Sciatic nerve (tissue), 2 donors: ENCODE measurements at regions not wholly inside any gene's neighbourhood (a gene's known extent, or its start where the extent isn't known, plus 50 kb on each side); places are given as distances from the start of the nearest gene placed in this dataset.
A peak's percentile ranks its signal among the peaks of the same experiment; 100 is the strongest.

Experiments
- ATAC-seq: fragments of 200-7000 bp; cut with Tn5 transposase; one replicate; pipeline ENCODE4 v1.9.1; 2020; ENCODE audit warnings: mild to moderate bottlenecking, moderate library complexity
- DNase-seq: peaks from one replicate; pipeline ENCODE4 v3.0.0-alpha.2; 2020; ENCODE audit warnings: low spot score
- intact Hi-C: fragments of 100-400 bp; cut with DNase I; formaldehyde crosslinking; loops from one replicate; pipeline ENCODE4 v1.14.2; 2022
- donor health status: DM: no; HTN: no; CAD: no.
- donor health status: DM: no; HTN: no; CAD: no.

- intact Hi-C loops = no loop called here
- DNase-seq = no peak
- no peak for ATAC-seq
Observed at GRCh38 chr2:49288902-49289700, 134.8 kb upstream of the FSHR start.

DNA sequence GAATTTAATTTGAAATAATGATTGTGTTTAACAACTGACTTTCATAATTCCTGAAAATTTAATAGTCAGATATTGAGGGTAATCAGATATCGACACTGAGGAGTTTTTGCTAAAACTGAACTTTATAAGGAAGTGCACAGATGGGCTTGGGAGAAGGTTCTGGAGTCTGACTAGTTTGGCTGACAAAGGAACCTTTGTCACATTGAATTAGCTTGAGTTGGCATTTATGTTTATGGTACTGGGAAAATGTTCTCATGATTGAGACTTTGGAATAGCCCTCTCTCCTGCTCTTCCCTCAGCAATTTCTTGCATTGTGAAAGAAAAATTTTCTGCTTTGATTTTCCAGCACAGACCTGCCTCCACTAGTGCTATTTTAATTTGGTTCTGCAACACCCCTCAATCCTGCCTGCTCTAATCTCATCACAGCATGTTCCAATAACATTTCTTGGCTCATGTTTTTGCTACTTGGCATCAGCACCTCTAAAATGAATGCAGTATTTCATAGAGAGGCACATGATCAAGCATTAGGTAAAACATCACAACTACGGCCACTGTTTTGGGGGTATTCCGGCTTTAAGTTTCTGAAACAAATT lies 133.9 kb upstream of the FSHR start:
- peak; percentile 15 for ATAC-seq
- no peak for DNase-seq
- intact Hi-C loops = no loop called here

- ATAC-seq (no peak), DNase-seq (no peak)
- intact Hi-C loops = no loop called here
Observed at GRCh38 chr2:49286726-49287125, 132.4 kb upstream of the FSHR start.

DNA sequence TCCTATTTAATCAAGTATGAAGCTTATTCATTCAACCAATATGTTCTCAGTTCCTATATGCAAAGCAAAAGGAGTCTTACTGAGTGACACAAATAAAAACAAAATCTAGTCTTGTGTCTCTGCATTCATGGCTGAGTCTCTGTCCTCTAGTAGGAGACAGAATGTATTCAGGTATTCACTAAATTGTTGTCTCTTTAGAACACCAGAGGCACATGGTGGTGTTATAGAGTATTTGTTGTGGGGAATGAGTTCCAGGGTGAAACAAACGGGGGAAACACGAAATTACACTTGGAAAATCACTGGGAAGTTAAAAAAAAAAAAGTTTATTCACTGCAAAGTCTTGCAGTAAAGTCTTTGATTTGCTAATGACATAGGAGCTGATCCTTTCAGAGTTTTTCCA lies 131.7 kb upstream of the FSHR start:
- intact Hi-C loops = no loop called here
- no peak for ATAC-seq

DNA sequence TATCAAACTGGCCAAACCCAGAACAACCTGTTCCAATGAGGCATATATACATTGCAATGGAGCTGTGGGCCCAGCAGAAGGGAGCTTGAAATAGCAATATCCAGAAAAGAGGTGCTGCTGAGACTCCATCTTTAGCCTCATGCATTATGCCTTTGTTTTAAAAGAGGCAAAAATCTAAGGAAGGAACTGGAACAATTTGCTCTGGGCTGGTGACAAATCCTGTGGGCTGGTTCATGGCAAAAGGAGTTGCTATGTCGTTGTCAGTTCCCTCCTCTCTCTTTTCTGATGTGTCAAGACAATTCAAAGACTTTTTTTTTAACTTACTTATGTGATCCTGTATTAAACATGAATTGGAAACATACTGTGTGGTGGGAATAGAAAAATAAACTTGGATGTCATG lies 124.2 kb upstream of the FSHR start:
- DNase-seq (no peak), ATAC-seq (no peak)
- intact Hi-C loops = no loop called here

More for the DNA sequence above, 131.7 kb upstream of the FSHR start:
- DNase-seq = no peak

DNA sequence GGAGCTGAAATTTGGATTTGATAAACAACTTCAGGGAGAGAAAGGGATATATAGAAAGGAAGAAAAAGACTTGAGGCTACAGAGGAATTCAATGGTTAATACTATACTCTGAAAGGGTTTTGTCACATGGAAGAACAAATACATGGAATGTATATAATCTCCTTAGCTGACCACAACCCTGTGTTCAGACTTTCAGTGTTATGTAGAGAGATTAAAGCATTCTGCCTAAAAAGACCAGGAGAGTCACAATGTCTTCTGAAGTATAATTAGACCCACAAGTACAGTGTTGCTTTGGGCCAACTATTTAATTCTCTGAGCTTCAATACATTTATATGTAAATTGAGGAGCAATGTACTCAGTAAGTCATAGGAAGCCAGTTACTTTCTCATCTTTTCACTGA lies 123.8 kb upstream of the FSHR start:
- DNase-seq (no peak), ATAC-seq (no peak)
- intact Hi-C loops = no loop called here

GRCh38 chr2:49271060-49271606 lies 116.8 kb upstream of the FSHR start:
- intact Hi-C loops = no loop called here
- ATAC-seq (no peak), DNase-seq (no peak)

DNA sequence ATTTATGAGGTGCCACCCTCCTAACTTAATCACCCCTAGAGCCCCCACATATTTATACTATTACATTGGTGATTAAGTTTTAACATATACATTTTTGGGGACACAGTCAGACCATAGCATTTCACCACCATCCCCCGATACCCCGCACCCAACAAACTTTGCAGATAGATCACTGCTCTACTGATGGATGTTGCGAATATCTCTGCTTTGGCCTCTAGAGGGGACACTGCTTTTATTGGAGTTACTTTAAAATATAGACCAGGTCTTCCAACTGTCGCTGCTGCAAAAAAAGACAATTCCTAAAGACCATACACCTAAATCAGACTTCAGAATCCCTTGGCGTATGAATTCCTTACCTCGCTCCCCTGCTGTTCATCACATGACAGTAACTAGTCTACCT lies 115.8 kb upstream of the FSHR start:
- ATAC-seq = no peak
- DNase-seq = no peak
- intact Hi-C loops = no loop called here

GRCh38 chr2:49265471-49265870 lies 111.2 kb upstream of the FSHR start:
- intact Hi-C loops = no loop called here
- ATAC-seq = no peak
- DNase-seq = no peak

DNA sequence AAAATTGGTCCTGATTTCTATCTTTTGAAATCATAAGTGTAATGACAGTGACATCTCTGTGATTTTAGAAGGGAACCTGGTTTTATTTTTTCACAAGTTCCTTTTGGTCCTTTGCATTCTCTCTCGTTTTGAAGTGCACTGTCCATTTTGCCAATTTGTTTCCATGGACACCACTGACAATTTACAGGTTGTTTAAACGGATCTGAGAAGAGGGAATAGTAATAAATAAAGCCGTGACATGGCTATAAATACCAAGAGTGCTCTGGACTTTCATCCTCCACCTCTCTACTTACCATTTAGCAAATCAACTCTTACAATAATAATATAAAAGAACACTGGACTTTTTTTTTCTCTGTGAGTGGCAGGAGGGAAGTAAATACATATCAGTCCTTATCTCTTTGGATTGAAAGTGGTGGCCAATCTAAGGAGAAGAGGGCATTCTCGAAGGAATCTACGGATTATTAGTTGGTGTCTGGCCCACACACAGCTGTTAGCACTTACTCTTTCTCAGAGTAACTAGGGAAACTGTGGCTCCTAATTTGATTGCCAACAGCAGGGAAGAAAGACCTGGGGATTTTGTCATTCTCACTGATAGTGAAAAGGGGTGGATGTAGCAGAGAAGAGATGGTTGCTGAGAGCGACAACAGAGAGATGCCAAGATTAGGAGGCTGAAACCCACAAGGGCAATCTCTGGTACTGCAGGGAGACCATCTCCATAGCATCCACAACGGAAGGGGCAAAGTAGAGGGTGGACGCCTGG lies 108.7 kb upstream of the FSHR start:
- intact Hi-C loops = no loop called here
- DNase-seq (no peak), ATAC-seq (no peak)

GRCh38 chr2:49261781-49262180 lies 107.5 kb upstream of the FSHR start:
- DNase-seq (no peak), ATAC-seq (no peak)
- intact Hi-C loops = no loop called here

DNA sequence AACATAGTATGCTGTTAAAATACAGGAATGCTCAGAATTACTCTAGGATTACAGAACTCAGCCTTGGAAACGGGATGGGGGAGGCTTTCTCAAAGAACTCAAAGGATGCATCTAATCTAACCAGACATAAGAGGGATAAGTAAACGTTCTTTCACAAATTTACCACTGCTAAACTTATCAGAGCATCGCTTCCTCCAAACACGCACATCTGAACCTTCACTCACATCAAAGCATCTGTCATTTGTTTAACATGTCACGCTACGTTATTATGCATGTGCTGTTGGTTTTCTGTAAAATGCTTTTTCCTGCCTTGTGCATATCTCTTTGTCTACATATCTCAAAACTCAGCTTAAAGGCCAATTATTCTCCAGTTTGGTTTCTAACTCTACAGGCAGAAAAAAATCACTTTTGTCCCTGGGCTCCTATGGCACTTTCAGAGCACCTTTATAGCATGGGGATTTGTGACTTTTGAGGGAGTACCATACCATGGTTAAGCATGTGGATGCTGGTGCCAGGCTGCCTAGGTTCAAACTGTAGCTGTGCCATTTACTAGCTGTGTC lies 106.7 kb upstream of the FSHR start:
- no peak for ATAC-seq
- intact Hi-C loops = no loop called here
- DNase-seq = no peak

DNA sequence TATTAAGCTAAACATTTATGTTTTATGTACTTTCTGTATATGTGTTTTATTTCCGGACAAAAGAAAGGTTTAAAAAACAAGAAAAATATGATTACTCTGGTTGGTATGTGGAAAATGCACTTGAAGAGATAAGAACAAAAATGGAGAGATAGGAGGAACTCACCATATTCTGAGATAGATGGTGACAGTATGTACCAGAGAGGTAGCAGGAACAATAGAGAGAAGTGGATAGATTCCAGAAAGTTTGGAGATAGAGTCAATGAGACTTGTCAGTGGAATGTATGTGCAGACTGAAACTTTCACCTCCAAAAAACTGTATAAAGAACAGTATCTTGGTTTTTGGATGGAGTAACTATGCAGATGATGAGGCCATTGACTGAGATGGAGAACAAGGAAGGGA lies 105.6 kb upstream of the FSHR start:
- ATAC-seq = no peak
- intact Hi-C loops = no loop called here
- no peak for DNase-seq

GRCh38 chr2:49255409-49255971 lies 101.2 kb upstream of the FSHR start:
- no peak for DNase-seq
- intact Hi-C loops = no loop called here
- ATAC-seq = no peak

GRCh38 chr2:49254401-49254800 lies 100.1 kb upstream of the FSHR start:
- intact Hi-C loops = no loop called here
- ATAC-seq (no peak), DNase-seq (no peak)

DNA sequence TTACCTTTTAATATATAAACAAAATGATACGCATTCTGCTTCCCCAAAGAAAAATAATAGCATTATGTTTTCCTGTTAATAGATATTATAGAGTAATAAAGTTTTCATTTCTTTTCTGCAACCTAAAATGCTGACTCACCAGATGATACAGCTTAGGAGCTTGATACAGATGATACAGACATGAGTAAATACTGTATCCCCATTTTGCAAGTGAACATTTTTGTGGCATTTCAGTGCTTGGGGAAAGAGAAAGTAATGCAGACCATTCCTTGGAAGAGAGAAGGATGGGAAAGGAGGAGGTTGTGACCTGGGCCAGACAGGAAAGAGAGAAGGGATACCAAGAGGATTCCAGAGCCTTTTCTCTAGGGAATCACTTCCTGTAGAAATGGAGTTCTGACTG lies 97.5 kb upstream of the FSHR start:
- DNase-seq = no peak
- intact Hi-C loops = no loop called here
- no peak for ATAC-seq

GRCh38 chr2:49251251-49251650 lies 96.9 kb upstream of the FSHR start:
- ATAC-seq (no peak), DNase-seq (no peak)
- intact Hi-C loops = no loop called here

GRCh38 chr2:49248506-49248905 lies 94.2 kb upstream of the FSHR start:
- ATAC-seq = peak; percentile 82
- DNase-seq = no peak
- intact Hi-C loops = no loop called here

- intact Hi-C loops = no loop called here
- DNase-seq (no peak), ATAC-seq (peak; percentile 46)
Observed at GRCh38 chr2:49241991-49242390, 87.7 kb upstream of the FSHR start.
